ENCODE measurements at regions not wholly inside any gene's neighbourhood (a gene's known extent, or its start where the extent isn't known, plus 50 kb on each side); places are given as distances from the start of the nearest gene placed in this dataset.
A peak's percentile ranks its signal among the peaks of the same experiment; 100 is the strongest.

GRCh38 chr9:96072930-96073329 lies 197.4 kb downstream of the ERCC6L2 start:
- no peaks in the 10 kb centered on the region for H3K9me3 Mint-ChIP-seq (ENCODE audit: unreplicated experiment)
- no peak overlapping the region for H3K4me3 Mint-ChIP-seq (ENCODE audit: unreplicated experiment)
- peaks cover 4% of the 10 kb centered on the region for H3K27me3 Mint-ChIP-seq (ENCODE audit: unreplicated experiment)
- no peak for TF ChIP-seq CTCF (IDR thresholded peaks at IDR 0.05; ENCODE audit: unreplicated experiment)
- peaks cover 4% of the 10 kb centered on the region for H3K4me1 Mint-ChIP-seq (ENCODE audit: unreplicated experiment)
- DNase-seq (ENCODE audit: low spot score), result no peak
- no peak overlapping the region for H3K27ac Mint-ChIP-seq (ENCODE audit: unreplicated experiment)
- no peaks in the 10 kb centered on the region for H3K36me3 Mint-ChIP-seq (ENCODE audit: low read depth, unreplicated experiment)

GRCh38 chr9:96071815-96072124 lies 196.3 kb downstream of the ERCC6L2 start:
- Mint-ChIP-seq H3K36me3 (ENCODE audit: low read depth, unreplicated experiment) (no peaks in the 10 kb centered on the region), H3K27ac (ENCODE audit: unreplicated experiment) (no peak overlapping the region), H3K4me1 (ENCODE audit: unreplicated experiment) (peaks cover 4% of the 10 kb centered on the region), H3K4me3 (ENCODE audit: unreplicated experiment) (no peak overlapping the region), H3K27me3 (ENCODE audit: unreplicated experiment) (peaks cover 4% of the 10 kb centered on the region), H3K9me3 (ENCODE audit: unreplicated experiment) (no peaks in the 10 kb centered on the region)
- TF ChIP-seq CTCF (IDR thresholded peaks at IDR 0.05; ENCODE audit: unreplicated experiment), result peak; percentile 1
- no peak for DNase-seq (ENCODE audit: low spot score)

GRCh38 chr9:96071076-96071814 lies 195.8 kb downstream of the ERCC6L2 start:
- H3K27ac Mint-ChIP-seq (ENCODE audit: unreplicated experiment), result no peak overlapping the region
- no peaks in the 10 kb centered on the region for H3K36me3 Mint-ChIP-seq (ENCODE audit: low read depth, unreplicated experiment)
- no peak overlapping the region for H3K4me3 Mint-ChIP-seq (ENCODE audit: unreplicated experiment)
- H3K27me3 Mint-ChIP-seq (ENCODE audit: unreplicated experiment), result peaks cover 4% of the 10 kb centered on the region
- peak; percentile 51 for DNase-seq (ENCODE audit: low spot score)
- peaks cover 9% of the 10 kb centered on the region for H3K4me1 Mint-ChIP-seq (ENCODE audit: unreplicated experiment)
- TF ChIP-seq CTCF (IDR thresholded peaks at IDR 0.05; ENCODE audit: unreplicated experiment), result peak; percentile 46
- H3K9me3 Mint-ChIP-seq (ENCODE audit: unreplicated experiment), result no peaks in the 10 kb centered on the region

- H3K36me3 Mint-ChIP-seq (ENCODE audit: low read depth, unreplicated experiment), result no peaks in the 10 kb centered on the region
- TF ChIP-seq CTCF (IDR thresholded peaks at IDR 0.05; ENCODE audit: unreplicated experiment), result no peak
- DNase-seq (ENCODE audit: low spot score), result no peak
- H3K4me3 Mint-ChIP-seq (ENCODE audit: unreplicated experiment), result no peak overlapping the region
- peaks cover 4% of the 10 kb centered on the region for H3K27me3 Mint-ChIP-seq (ENCODE audit: unreplicated experiment)
- peaks cover 15% of the 10 kb centered on the region for H3K4me1 Mint-ChIP-seq (ENCODE audit: unreplicated experiment)
- no peak overlapping the region for H3K27ac Mint-ChIP-seq (ENCODE audit: unreplicated experiment)
- no peaks in the 10 kb centered on the region for H3K9me3 Mint-ChIP-seq (ENCODE audit: unreplicated experiment)
Observed at GRCh38 chr9:96069629-96070220, 194.2 kb downstream of the ERCC6L2 start.

- Mint-ChIP-seq H3K4me3 (ENCODE audit: unreplicated experiment) (no peak overlapping the region), H3K27me3 (ENCODE audit: unreplicated experiment) (peaks cover 6% of the 10 kb centered on the region), H3K27ac (ENCODE audit: unreplicated experiment) (no peak overlapping the region), H3K9me3 (ENCODE audit: unreplicated experiment) (no peaks in the 10 kb centered on the region), H3K36me3 (ENCODE audit: low read depth, unreplicated experiment) (no peaks in the 10 kb centered on the region), H3K4me1 (ENCODE audit: unreplicated experiment) (peaks cover 21% of the 10 kb centered on the region)
- TF ChIP-seq CTCF (IDR thresholded peaks at IDR 0.05; ENCODE audit: unreplicated experiment), result no peak
- DNase-seq (ENCODE audit: low spot score), result no peak
Observed at GRCh38 chr9:96068511-96068910, 193.0 kb downstream of the ERCC6L2 start.

Data from endothelial cell (in vitro differentiated cells).